GM19452 (cell line): ENCODE measurements at regions not wholly inside any gene's neighbourhood (a gene's known extent, or its start where the extent isn't known, plus 50 kb on each side); places are given as distances from the start of the nearest gene placed in this dataset.

Source experiments
- ATAC-seq: cut with Tn5 transposase; IDR thresholded peaks from one replicate; pipeline ENCODE4 v1.9.1; 2021; ENCODE audit not compliant: unreplicated experiment

- ATAC-seq = no peak
Observed at GRCh38 chr7:8378349-8379019, 54.9 kb upstream of the NXPH1 start.

DNA sequence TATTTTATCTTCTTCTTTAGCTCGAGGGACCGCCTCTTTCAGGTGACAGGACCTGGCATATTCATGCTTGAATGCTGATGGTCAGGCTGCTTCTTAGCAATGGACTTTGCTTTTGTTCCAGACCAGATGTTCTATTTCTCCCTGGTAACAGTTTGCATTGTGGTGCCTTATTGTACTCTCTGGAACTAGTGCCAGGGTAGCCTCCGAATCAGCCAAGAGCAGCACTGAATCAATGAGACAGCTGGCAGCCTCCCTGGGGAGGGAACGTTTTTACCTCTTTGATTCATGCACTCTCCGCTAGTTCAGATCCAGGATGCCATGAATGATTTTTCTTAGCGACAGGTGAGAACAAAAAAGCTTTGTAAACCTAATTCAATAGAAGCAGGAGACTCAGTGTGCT lies 54.1 kb upstream of the NXPH1 start:
- ATAC-seq = no peak

- no peak for ATAC-seq
Observed at GRCh38 chr7:8380130-8380529, 53.3 kb upstream of the NXPH1 start.

DNA sequence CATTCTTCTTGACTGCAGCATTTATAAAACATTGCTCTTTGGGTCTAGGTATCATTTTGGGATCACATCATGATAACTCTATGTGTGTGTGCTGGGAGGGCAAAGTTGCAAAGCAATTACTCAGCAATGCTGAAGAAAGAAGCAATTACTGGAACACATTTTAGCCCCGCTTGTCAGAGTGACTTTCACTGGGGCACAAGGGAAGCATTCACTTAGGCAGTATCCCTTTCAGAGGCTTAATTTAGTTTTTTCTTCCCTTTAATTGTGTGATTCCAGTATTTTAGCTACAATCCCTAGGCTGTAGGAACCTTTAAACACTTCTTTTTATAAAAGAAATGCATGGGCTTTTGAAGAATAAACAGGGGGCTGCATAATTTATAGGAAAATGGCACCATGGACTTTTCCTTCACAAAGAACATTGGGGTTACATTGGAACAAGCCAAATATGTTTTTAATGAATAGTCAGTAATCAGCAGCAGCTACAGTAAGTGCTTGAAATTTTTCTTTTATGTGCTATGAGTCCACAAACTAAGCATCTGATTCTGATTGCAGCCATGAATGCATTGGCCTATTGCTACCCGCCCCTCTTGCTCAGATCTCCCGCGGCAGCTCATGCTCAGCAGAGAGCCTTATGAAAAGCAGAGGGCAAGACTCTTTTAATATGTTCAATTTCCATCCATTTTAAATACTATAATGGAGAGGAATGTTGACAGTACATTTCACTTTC lies 51.2 kb upstream of the NXPH1 start:
- ATAC-seq = no peak
